ENCODE measurements at regions not wholly inside any gene's neighbourhood (a gene's known extent, or its start where the extent isn't known, plus 50 kb on each side); places are given as distances from the start of the nearest gene placed in this dataset.

DNA sequence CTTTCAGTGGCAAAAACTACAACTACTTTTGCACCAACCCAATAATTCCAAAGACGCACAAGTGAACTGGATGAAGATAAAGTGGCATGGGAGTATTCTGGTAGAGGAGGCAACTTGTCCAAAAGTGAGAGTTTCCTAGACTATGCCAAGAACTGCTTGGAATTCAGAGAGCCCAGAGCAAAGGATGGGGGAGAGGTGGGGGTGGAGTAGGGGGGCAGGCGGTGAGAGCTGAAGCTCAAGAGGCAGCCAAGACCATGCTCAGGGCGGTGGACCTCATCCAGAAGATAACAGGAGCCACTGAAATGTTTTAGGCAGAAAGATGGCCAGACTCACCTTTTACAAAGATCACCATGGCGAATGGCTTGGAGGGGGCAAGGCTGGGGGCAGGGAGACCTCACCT is 242.5 kb downstream of the SEC61B start:
- TF ChIP-seq, protein P1, sequence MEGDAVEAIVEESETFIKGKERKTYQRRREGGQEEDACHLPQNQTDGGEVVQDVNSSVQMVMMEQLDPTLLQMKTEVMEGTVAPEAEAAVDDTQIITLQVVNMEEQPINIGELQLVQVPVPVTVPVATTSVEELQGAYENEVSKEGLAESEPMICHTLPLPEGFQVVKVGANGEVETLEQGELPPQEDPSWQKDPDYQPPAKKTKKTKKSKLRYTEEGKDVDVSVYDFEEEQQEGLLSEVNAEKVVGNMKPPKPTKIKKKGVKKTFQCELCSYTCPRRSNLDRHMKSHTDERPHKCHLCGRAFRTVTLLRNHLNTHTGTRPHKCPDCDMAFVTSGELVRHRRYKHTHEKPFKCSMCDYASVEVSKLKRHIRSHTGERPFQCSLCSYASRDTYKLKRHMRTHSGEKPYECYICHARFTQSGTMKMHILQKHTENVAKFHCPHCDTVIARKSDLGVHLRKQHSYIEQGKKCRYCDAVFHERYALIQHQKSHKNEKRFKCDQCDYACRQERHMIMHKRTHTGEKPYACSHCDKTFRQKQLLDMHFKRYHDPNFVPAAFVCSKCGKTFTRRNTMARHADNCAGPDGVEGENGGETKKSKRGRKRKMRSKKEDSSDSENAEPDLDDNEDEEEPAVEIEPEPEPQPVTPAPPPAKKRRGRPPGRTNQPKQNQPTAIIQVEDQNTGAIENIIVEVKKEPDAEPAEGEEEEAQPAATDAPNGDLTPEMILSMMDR (IDR thresholded peaks at IDR 0.05) = no peak
- TF ChIP-seq POLR2A (IDR thresholded peaks at IDR 0.05) = no peak
